HG02943 (cell line): ENCODE measurements at regions not wholly inside any gene's neighbourhood (a gene's known extent, or its start where the extent isn't known, plus 50 kb on each side); places are given as distances from the start of the nearest gene placed in this dataset.
"Not testable (repeated sequence)": the region's sequence is repeated elsewhere in the genome, so short reads cannot be mapped to it uniquely, and the experiment has no call there.

Experiments used
- ATAC-seq: cut with Tn5 transposase; IDR thresholded peaks from one replicate; pipeline ENCODE4 v1.9.1; 2021; ENCODE audit warnings: mild to moderate bottlenecking, low read depth, moderate library complexity; ENCODE audit not compliant: unreplicated experiment

- ATAC-seq = not testable (repeated sequence)
These were observed 153.3 kb downstream of the ADRA2C start for GRCh38 chr4:3919509-3919908.

- ATAC-seq = not testable (repeated sequence)
These were observed 155.7 kb downstream of the ADRA2C start for GRCh38 chr4:3921902-3922301.

- ATAC-seq = not testable (repeated sequence)
These were observed 159.7 kb downstream of the ADRA2C start for GRCh38 chr4:3925841-3926240.

GRCh38 chr4:3926271-3926670, 160.1 kb downstream of the ADRA2C start:
- ATAC-seq = not testable (repeated sequence)

GRCh38 chr4:3926969-3927755, 161.0 kb downstream of the ADRA2C start:
- not testable (repeated sequence) for ATAC-seq

- not testable (repeated sequence) for ATAC-seq
These were observed 163.2 kb downstream of the ADRA2C start for GRCh38 chr4:3929431-3929830.

- ATAC-seq = not testable (repeated sequence)
These were observed 166.5 kb downstream of the ADRA2C start for GRCh38 chr4:3932734-3933133.

GRCh38 chr4:3935406-3935805, 169.2 kb downstream of the ADRA2C start:
- not testable (repeated sequence) for ATAC-seq

GRCh38 chr4:3936184-3936583, 170.0 kb downstream of the ADRA2C start:
- ATAC-seq = no peak

- ATAC-seq = not testable (repeated sequence)
These were observed 171.8 kb downstream of the ADRA2C start for GRCh38 chr4:3937849-3938562.

GRCh38 chr4:3938676-3939075, 172.5 kb downstream of the ADRA2C start:
- ATAC-seq = not testable (repeated sequence)

GRCh38 chr4:3939954-3940591, 173.9 kb downstream of the ADRA2C start:
- not testable (repeated sequence) for ATAC-seq

GRCh38 chr4:3941735-3942522, 175.7 kb downstream of the ADRA2C start:
- ATAC-seq = not testable (repeated sequence)

GRCh38 chr4:3942569-3942971, 176.4 kb downstream of the ADRA2C start:
- ATAC-seq = not testable (repeated sequence)

GRCh38 chr4:3943051-3943450, 176.9 kb downstream of the ADRA2C start:
- ATAC-seq = not testable (repeated sequence)

GRCh38 chr4:3945511-3946290, 179.5 kb downstream of the ADRA2C start:
- ATAC-seq = no peak

- ATAC-seq = not testable (repeated sequence)
These were observed 180.4 kb downstream of the ADRA2C start for GRCh38 chr4:3946553-3946952.

- ATAC-seq = not testable (repeated sequence)
These were observed 181.6 kb downstream of the ADRA2C start for GRCh38 chr4:3947761-3948160.

- not testable (repeated sequence) for ATAC-seq
These were observed 182.0 kb downstream of the ADRA2C start for GRCh38 chr4:3948210-3948609.
